ENCODE measurements at regions not wholly inside any gene's neighbourhood (a gene's known extent, or its start where the extent isn't known, plus 50 kb on each side); places are given as distances from the start of the nearest gene placed in this dataset.

- Histone ChIP-seq H3K4ac (ENCODE audit: low read depth, low read length) (no peak overlapping the region), H4K8ac (ENCODE audit: low read depth in 2 of 2, low read length in 2 of 2) (no peak overlapping the region), H3K9ac (ENCODE audit: low read depth, low read length) (no peak overlapping the region), H3K4me1 (ENCODE audit: control insufficient read depth, insufficient read depth, low read length) (0 out of 2 replicates have a peak, but pooled peaks cover 1% of the 10 kb centered on the region), H3K23ac (ENCODE audit: low read depth, low read length) (no peak overlapping the region), H3K79me1 (ENCODE audit: low read depth in 1 of 2, low read length in 2 of 2) (no peaks in the 10 kb centered on the region), H3K4me3 (ENCODE audit: insufficient read depth, low read depth, low read length) (no peak overlapping the region), H3K27ac (ENCODE audit: insufficient read depth, low read length) (no peak overlapping the region), H2BK120ac (ENCODE audit: low read depth, low read length) (no peak overlapping the region), H3K18ac (ENCODE audit: low read depth, low read length) (no peak overlapping the region), H2AK5ac (ENCODE audit: low read depth, low read length) (no peak overlapping the region), H3K14ac (replicated peaks; ENCODE audit: low read depth, low read length) (no peak overlapping the region), H2AK9ac (replicated peaks; ENCODE audit: low read depth, low read length, poor library complexity) (no peak overlapping the region), H3K9me3 (ENCODE audit: control insufficient read depth, insufficient read depth, low read length) (peaks cover 4% of the 10 kb centered on the region; the same call in 1 of the 2 replicates), H2BK5ac (ENCODE audit: low read depth, low read length, poor library complexity, severe bottlenecking) (no peak overlapping the region), H3K27me3 (ENCODE audit: control insufficient read depth, insufficient read depth, low read length) (no peaks in the 10 kb centered on the region), H2BK15ac (ENCODE audit: low read depth, low read length) (no peak overlapping the region), H2BK20ac (ENCODE audit: low read depth, low read length) (no peak overlapping the region), H4K5ac (ENCODE audit: low read depth, low read length) (no peak overlapping the region), H4K20me1 (ENCODE audit: insufficient read depth, low read length) (no peaks in the 10 kb centered on the region), H2AFZ (replicated peaks; ENCODE audit: low read length, poor library complexity) (no peak overlapping the region), H3K9me1 (ENCODE audit: insufficient read depth, low read length) (0 out of 2 replicates have a peak, but pooled peaks cover 2% of the 10 kb centered on the region), H3K56ac (ENCODE audit: extremely low read depth, insufficient read depth, low read length) (no peak overlapping the region), H4K91ac (ENCODE audit: insufficient read depth, low read depth, low read length) (no peak overlapping the region), H3K4me2 (ENCODE audit: low read depth, low read length) (no peak overlapping the region), H3K36me3 (ENCODE audit: control insufficient read depth, insufficient read depth, low read length) (no peaks in the 10 kb centered on the region)
- ATAC-seq (ENCODE audit: low read depth) (no peak), DNase-seq (no peak)
- CTCF ChIA-PET, result no interaction called here
- intact Hi-C loops (cut with micrococcal nuclease) (no loop called here), in situ Hi-C loops (cut with MboI; ENCODE audit: low sequenced_read_pairs) (no loop called here), dilution Hi-C loops (cut with HindIII; ENCODE audit: low sequenced_read_pairs, unreplicated experiment) (no loop called here)
- POLR2A ChIA-PET (ENCODE audit: unreplicated experiment), result no interaction called here
- BruUV-seq (replicated peaks), result no TSS peak
- no peak for TF ChIP-seq CTCF (conservative IDR thresholded peaks at IDR 0.05; ENCODE audit: low read depth, low read length)
- no peak for TF ChIP-seq USF2 (IDR thresholded peaks at IDR 0.05; ENCODE audit: low read depth, low read length)
- no peak for TF ChIP-seq RCOR1 (IDR thresholded peaks at IDR 0.05; ENCODE audit: insufficient replicate concordance, low read length)
- no peak for TF ChIP-seq NFE2L2 (IDR thresholded peaks at IDR 0.05; ENCODE audit: low read depth, low read length)
- TF ChIP-seq MAZ (IDR thresholded peaks at IDR 0.05; ENCODE audit: borderline replicate concordance, low read depth, low read length), result no peak
- TF ChIP-seq MXI1 (IDR thresholded peaks at IDR 0.05; ENCODE audit: borderline replicate concordance, low read depth, low read length), result no peak
- TF ChIP-seq RAD21 (IDR thresholded peaks at IDR 0.05; ENCODE audit: low read length), result no peak
- no peak for TF ChIP-seq ELK1 (IDR thresholded peaks at IDR 0.05; ENCODE audit: borderline replicate concordance, low read depth, low read length)
- no peak for TF ChIP-seq CHD1 (IDR thresholded peaks at IDR 0.05; ENCODE audit: low read depth, low read length)
- no peak for TF ChIP-seq MAFK (IDR thresholded peaks at IDR 0.05; ENCODE audit: low read depth, low read length)
- no peak for TF ChIP-seq SMC3 (IDR thresholded peaks at IDR 0.05; ENCODE audit: low read depth, low read length)
- TF ChIP-seq FOS (IDR thresholded peaks at IDR 0.05; ENCODE audit: low read depth, low read length), result no peak
- no peak for TF ChIP-seq BHLHE40 (IDR thresholded peaks at IDR 0.05; ENCODE audit: low read depth, low read length)
- TF ChIP-seq CEBPB (IDR thresholded peaks at IDR 0.05; ENCODE audit: low read depth, low read length), result no peak
- TF ChIP-seq POLR2A (IDR thresholded peaks at IDR 0.05; ENCODE audit: low read depth, low read length), result no peak
- TF ChIP-seq RFX5 (IDR thresholded peaks at IDR 0.05; ENCODE audit: low read depth, low read length), result no peak
- no CpG with 5 or more reads among the region's 2 CpGs for WGBS, 2 experiments (ENCODE audit: extremely low coverage in 2 of 2, insufficient read length in 1 of 2)
These were observed 154.4 kb downstream of the FASLG start for GRCh38 chr1:172813330-172813729.

Measured in IMR-90 (cell line).